Small intestine (tissue), 7 donors: ENCODE measurements at regions not wholly inside any gene's neighbourhood (a gene's known extent, or its start where the extent isn't known, plus 50 kb on each side); places are given as distances from the start of the nearest gene placed in this dataset.

ENCODE experiments used
- DNase-seq, 2 donors: peaks; one replicate each; pipeline versions ENCODE4 v3.0.0 to v3.0.0-alpha.2; 2013
- FAIRE-seq: peaks from 2 replicates; lab custom pipeline; 2012; peaks lifted over from hg19 to GRCh38; lab: Jason Lieb, UNC
- H3K27ac ChIP-seq, 3 donors: one replicate each; pipeline ENCODE4 v1.5.1; 2013; ENCODE audit warnings: low read length in 2 of 3, mild to moderate bottlenecking in 2 of 3, control low read depth in 1 of 3, inconsistent platforms in 1 of 3, low read depth in 1 of 3, moderate library complexity in 1 of 3
- H3K27me3 ChIP-seq, 3 donors: one replicate each; pipeline ENCODE4 v1.6.1; 2013; ENCODE audit warnings: low read length in 3 of 3, inconsistent platforms in 1 of 3; ENCODE audit not compliant: control insufficient read depth in 3 of 3, insufficient read depth in 3 of 3
- H3K36me3 ChIP-seq, 3 donors: one replicate each; pipeline ENCODE4 v1.6.1; 2013; ENCODE audit warnings: low read length in 3 of 3, inconsistent platforms in 1 of 3, low read depth in 1 of 3, mild to moderate bottlenecking in 1 of 3, moderate library complexity in 1 of 3; ENCODE audit not compliant: control insufficient read depth in 3 of 3, insufficient read depth in 2 of 3
- H3K4me1 ChIP-seq, 3 donors: one replicate each; pipeline ENCODE4 v1.6.1; 2013; ENCODE audit warnings: low read length in 2 of 3, inconsistent platforms in 1 of 3, low read depth in 1 of 3, mild to moderate bottlenecking in 1 of 3, moderate library complexity in 1 of 3; ENCODE audit not compliant: control insufficient read depth in 3 of 3, insufficient read depth in 2 of 3
- H3K4me3 ChIP-seq, 3 donors: one replicate each; pipeline ENCODE4 v1.5.1; 2013; ENCODE audit warnings: low read length in 3 of 3, control low read depth in 1 of 3, inconsistent platforms in 1 of 3, low read depth in 1 of 3, mild to moderate bottlenecking in 1 of 3, moderate library complexity in 1 of 3
- H3K9me3 ChIP-seq, 2 donors: one replicate each; pipeline ENCODE4 v1.6.1; 2013; ENCODE audit warnings: low read depth in 1 of 2, low read length in 1 of 2; ENCODE audit not compliant: control insufficient read depth in 2 of 2, insufficient read depth in 1 of 2
- WGBS, 3 donors: extraction: QIAGEN DNeasy Blood & Tissue Kit; methylation state at CpG; one replicate each; pipeline ENCODE4 v1.1.7; 2013; 5-methylcytosine and 5-hydroxymethylcytosine counted together
- donor health status: healthy with polysubstance abuse.
- donor health status: control.
- donor health status: control.
- donor health status: Bipolar disorder and iron deficiency.
- donor health status: healthy.

GRCh38 chr2:238698451-238699306 lies 149.2 kb upstream of the TWIST2 start:
- DNase-seq (no peak), FAIRE-seq (no peak)
- no peak overlapping the region for H3K27ac ChIP-seq
- H3K4me3 ChIP-seq, result no peak overlapping the region
- WGBS, 3 donors, result 85 to 86% (median 85%) methylated on average over 20 of the region's 20 CpGs
- no peaks in the 10 kb centered on the region for H3K27me3 ChIP-seq
- no peaks in the 10 kb centered on the region for H3K36me3 ChIP-seq
- no peaks in the 10 kb centered on the region for H3K4me1 ChIP-seq
- no peaks in the 10 kb centered on the region for H3K9me3 ChIP-seq

DNA sequence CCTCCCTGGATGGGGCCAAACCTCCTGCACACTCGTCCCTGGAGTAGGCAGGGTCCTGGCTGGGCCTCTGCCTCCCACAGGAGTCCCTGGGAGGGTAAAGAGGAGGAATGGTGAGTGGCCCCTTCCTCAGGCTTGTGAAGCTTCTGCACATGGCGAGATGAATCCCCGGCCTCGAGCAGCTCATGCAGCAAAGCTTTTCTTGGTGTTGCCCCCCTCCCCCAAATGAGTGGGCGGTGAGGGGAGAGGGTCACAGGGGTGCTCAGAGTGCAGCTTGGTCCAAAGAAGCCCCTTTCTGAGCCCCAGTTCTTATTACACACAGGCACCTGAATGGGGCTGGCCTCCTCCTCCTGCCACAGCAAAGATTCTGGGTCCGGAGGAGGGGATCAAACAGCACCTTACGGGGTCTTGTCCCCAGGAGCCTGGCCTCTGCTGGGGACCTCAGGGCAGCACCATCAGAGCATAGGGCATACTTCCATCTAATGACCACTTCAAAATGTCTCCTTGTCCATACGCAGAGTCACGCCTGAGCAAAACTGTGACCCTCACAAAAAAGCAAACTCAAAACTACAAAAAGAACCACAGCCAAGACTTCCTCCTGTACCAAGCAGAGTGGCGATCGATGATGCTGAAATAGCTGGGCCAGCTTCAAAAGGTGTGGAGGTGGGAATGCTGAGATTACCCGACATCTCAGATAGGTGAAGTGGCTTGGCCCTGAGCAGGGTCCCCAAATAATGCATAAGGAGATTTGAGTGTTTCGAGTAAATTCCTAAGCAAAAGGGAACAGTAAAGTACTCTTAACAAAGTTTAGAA lies 148.4 kb upstream of the TWIST2 start:
- H3K27ac ChIP-seq, result no peak overlapping the region
- 85 to 90% (median 87%) methylated on average over 12 to 13 of the region's 13 CpGs for WGBS, 3 donors
- no peak for FAIRE-seq

DNA sequence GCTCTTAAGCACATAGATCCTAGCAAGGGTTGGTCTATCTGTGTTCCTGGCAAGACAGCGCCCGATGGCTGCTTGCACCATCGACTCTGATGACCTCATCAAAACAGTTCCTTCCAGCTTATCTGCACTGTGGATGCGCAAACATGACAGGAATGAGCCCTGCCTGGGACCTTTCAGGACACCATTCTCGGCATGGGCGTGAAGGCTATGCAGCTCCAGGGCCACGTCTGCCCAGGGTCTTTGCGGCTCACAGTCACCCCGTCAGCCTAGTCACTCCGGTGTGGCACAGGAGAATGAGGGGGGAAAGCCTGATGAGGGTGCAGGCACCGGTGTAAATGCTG lies 147.8 kb upstream of the TWIST2 start:
- Histone ChIP-seq H3K9me3 (no peaks in the 10 kb centered on the region), H3K36me3 (no peaks in the 10 kb centered on the region), H3K4me3 (no peak overlapping the region), H3K27me3 (no peaks in the 10 kb centered on the region), H3K27ac (no peak overlapping the region), H3K4me1 (no peaks in the 10 kb centered on the region)
- WGBS, 3 donors, result 38 to 61% (median 59%) methylated on average over 11 of the region's 11 CpGs
- no peak for DNase-seq
- no peak for FAIRE-seq

More for the DNA sequence above, 148.4 kb upstream of the TWIST2 start:
- Histone ChIP-seq H3K4me3 (no peak overlapping the region), H3K4me1 (no peaks in the 10 kb centered on the region), H3K27me3 (no peaks in the 10 kb centered on the region), H3K9me3 (no peaks in the 10 kb centered on the region), H3K36me3 (no peaks in the 10 kb centered on the region)
- DNase-seq, result no peak

- H3K27me3 ChIP-seq, result no peaks in the 10 kb centered on the region
- no peaks in the 10 kb centered on the region for H3K9me3 ChIP-seq
Measured at GRCh38 chr2:238700506-238701340, 147.2 kb upstream of the TWIST2 start.

GRCh38 chr2:238701341-238702206 lies 146.3 kb upstream of the TWIST2 start:
- no peak overlapping the region for H3K27ac ChIP-seq
- WGBS, 3 donors, result 44 to 66% (median 53%) methylated on average over 26 of the region's 26 CpGs
- DNase-seq, result peak in 1 of 2 donors; percentile 4

More at GRCh38 chr2:238700506-238701340, 147.2 kb upstream of the TWIST2 start:
- no peak for DNase-seq
- H3K4me1 ChIP-seq, result no peaks in the 10 kb centered on the region
- FAIRE-seq, result no peak
- 71 to 86% (median 73%) methylated on average over 11 of the region's 11 CpGs for WGBS, 3 donors
- H3K4me3 ChIP-seq, result no peak overlapping the region
- H3K27ac ChIP-seq, result no peak overlapping the region
- no peaks in the 10 kb centered on the region for H3K36me3 ChIP-seq

DNA sequence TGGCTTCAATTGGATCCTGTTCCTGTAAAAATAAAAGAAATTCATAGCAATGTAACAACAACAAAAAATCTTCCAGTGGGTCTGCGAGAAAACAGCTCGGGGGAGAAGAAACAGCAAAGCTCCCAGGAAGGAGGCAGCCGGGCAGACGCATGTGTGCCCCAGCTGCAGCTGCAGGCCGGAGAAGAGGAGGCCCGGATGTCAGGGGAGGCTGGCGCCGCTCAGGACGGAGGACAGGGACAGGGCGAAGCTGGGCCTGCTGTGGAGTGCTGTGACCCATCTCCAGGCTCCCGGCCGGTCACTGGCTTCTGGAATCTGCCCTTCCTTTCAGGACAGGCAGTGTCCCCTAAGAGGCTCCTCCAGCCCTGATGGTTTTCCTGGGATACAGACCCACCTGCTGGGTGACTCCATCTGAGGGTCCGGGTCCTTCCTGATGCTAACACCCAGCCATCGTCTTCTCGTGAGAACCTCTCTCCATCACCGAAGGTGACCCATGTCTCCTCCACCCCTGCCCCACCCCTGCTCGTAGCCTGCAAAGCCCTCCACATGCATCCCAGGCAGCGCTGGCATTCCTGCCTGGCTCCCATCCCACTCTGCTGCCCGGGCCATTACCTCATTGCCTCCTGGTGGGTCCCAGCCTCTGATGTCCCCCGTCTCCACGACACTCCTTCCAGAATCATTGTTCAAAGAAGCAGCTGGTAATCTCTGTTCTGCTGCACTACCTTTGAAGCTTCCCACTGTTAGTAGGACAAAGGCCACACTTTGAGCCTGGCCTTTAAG lies 145.4 kb upstream of the TWIST2 start:
- no peak overlapping the region for H3K4me3 ChIP-seq
- WGBS, 3 donors, result 42 to 80% (median 50%) methylated on average over 20 to 21 of the region's 21 CpGs
- no peak for FAIRE-seq
- DNase-seq, result no peak
- no peaks in the 10 kb centered on the region for H3K27me3 ChIP-seq
- no peaks in the 10 kb centered on the region for H3K36me3 ChIP-seq
- H3K9me3 ChIP-seq, result no peaks in the 10 kb centered on the region
- no peak overlapping the region for H3K27ac ChIP-seq
- H3K4me1 ChIP-seq, result no peaks in the 10 kb centered on the region

More at GRCh38 chr2:238701341-238702206, 146.3 kb upstream of the TWIST2 start:
- Histone ChIP-seq H3K4me3 (no peak overlapping the region), H3K27me3 (no peaks in the 10 kb centered on the region), H3K4me1 (no peaks in the 10 kb centered on the region), H3K9me3 (no peaks in the 10 kb centered on the region), H3K36me3 (no peaks in the 10 kb centered on the region)
- FAIRE-seq, result no peak

DNA sequence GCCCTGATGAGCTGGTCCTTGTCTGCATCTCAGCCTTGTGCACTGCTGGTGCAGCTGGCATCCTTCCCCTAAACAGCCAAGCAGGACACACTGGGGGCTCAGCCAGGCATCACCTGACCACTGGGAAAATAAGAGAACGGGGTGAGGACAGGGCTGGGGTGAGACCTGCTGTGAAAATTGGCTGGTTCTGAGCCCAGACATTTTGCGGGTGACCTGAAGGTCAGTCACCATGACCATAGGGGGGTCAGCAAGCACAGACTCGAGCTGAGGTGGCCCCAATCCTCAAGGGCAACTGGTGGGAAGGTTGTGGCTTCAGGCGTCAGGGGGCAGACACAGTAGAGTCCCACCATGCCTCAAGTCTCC lies 144.9 kb upstream of the TWIST2 start:
- Histone ChIP-seq H3K36me3 (no peaks in the 10 kb centered on the region), H3K4me3 (no peak overlapping the region), H3K4me1 (no peaks in the 10 kb centered on the region), H3K27ac (no peak overlapping the region), H3K9me3 (no peaks in the 10 kb centered on the region), H3K27me3 (no peaks in the 10 kb centered on the region)
- DNase-seq (no peak), FAIRE-seq (no peak)
- 67 to 82% (median 70%) methylated on average over 4 of the region's 4 CpGs for WGBS, 3 donors
